GM18508 (cell line): ENCODE measurements at regions not wholly inside any gene's neighbourhood (a gene's known extent, or its start where the extent isn't known, plus 50 kb on each side); places are given as distances from the start of the nearest gene placed in this dataset.
"Not testable (repeated sequence)": the region's sequence is repeated elsewhere in the genome, so short reads cannot be mapped to it uniquely, and the experiment has no call there.

ENCODE experiments used
- ATAC-seq: cut with Tn5 transposase; IDR thresholded peaks from one replicate; pipeline ENCODE4 v1.9.1; 2021; ENCODE audit warnings: moderate number of reproducible peaks; ENCODE audit not compliant: insufficient read depth, unreplicated experiment

DNA sequence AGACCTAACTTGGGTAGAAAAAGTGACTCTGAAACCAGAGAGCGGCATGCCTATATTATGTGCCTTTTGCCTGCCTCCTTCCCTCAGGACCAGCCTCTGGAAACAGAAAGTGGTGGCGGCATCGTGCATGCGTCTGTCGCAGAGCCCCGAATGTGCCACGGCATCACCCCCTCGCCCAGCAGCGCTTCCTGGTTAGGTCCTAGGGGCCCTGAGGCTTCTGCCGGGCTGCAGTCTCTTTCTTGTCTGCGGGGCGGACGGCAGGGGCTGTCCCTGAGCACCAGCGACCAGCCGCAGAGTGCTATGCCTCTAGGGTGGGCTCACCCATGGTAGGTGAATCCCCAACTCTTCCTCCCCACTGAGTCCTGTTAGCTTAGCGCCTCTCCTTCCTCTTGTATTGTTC lies 68.7 kb downstream of the VSIG4 start:
- no peak for ATAC-seq

DNA sequence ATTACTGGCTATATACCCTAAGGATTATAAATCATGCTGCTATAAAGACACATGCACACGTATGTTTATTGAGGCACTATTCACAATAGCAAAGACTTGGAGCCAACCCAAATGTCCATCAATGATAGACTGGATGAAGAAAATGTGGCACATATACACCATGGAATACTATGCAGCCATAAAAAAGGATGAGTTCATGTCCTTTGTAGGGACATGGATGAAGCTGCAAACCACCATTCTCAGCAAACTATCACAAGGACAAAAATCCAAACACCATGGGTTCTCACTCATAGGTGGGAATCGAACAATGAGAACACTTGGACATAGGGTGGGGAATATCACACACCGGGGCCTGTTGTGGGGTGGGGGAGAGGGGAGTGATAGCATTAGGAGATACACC lies 72.7 kb downstream of the VSIG4 start:
- ATAC-seq: not testable (repeated sequence)

GRCh38 chrX:65961714-65962113 lies 78.2 kb downstream of the VSIG4 start:
- ATAC-seq: no peak

DNA sequence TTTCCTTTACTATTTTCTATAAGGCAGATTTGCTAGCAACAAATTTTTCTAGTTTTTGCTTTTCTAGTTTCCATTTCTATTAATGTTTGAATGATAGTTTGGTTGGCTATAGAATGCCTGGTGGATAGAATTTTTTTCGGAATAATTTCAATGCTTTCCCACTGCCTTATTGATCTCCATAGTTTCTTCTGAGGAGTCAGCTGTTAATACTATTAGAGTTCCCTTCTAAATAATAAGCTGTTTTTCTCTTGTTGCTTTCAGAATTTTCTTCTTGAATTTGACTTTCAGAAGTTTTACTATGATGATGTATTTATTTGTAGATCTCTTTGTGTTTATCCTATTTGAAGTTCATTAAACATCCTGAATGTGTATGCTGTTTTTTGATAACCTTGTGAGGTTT lies 91.8 kb downstream of the VSIG4 start:
- ATAC-seq: no peak

DNA sequence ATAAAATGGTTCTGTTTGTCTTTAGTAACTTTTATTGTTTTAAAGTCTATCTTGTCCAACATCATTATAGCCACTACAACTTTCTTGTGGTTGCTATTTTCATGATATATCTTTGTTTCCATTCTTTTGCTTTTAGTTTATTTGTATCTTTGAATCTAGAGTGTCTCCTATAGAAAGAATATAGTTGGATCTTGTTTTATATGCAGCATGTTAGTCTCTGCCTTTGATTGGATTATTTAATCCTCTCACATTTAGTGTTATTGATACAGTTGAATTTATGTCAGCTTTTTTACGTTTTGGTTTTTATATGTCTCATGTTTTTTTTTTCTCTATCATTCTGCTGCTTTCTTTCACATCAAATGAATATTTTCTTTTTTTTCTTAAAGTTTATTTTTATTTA lies 98.1 kb downstream of the VSIG4 start:
- no peak for ATAC-seq

GRCh38 chrX:65933085-65933589 lies 106.7 kb downstream of the VSIG4 start:
- no peak for ATAC-seq

DNA sequence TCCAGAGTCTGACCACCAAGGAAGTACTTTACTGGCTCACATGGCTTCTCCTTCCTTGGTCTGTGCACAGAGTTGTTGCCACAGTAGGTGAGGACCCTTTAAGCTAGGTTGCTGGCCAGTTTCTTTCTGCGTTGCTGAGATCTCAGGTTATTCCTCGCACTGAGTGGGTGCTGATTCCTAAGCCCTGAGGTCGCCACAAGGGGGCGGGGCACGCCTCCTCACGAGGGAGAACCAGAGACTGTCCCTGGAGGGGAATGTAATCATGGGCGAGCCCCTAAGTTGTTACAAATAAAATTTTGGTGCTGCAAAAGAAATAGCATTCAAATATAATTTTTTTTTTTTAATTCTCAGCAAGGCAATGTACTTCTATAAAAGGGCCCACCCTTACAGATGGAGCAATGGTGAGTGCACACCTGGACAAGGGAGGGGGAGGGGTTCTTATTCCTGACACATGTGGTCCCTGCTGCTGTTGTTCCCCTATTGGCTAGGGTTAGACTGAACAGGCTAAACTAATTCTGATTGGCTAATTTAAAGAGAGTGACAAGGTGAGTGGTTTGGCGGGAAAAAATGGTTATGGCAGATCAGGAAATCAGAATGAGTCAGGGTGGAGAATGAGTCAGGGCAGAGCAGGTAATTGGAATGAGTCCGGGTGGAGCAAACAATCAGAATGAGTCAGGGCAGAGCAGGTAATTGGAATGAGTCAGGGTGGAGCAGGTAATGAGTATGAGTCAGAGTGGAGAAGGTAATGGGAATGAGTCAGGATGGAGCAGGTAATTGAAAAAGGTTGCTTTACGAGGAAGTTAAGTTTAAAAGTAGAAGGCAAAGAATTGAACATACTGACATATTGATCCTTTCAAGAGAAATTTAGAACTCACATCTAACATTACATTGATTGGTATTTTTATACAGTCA lies 107.5 kb downstream of the VSIG4 start:
- no peak for ATAC-seq

DNA sequence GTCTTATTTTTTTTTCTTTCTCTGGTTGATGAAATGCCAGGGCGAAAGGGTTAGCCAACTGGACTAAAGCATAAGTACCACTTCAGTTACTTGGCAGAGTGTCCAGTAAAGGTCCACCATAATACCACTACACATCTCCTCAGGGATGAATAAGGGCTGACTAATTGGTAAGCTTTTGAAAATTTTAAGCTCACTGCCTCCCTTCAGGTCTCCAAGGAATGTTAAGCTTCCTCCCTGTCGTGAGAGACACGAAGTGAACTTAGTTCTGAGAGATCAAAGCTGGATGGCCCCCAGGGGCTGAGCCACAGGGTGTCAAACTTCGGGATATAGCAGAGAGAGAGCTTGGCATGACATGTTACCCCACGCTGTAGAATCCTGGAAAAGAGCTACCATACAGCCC lies 111.4 kb downstream of the VSIG4 start:
- no peak for ATAC-seq

DNA sequence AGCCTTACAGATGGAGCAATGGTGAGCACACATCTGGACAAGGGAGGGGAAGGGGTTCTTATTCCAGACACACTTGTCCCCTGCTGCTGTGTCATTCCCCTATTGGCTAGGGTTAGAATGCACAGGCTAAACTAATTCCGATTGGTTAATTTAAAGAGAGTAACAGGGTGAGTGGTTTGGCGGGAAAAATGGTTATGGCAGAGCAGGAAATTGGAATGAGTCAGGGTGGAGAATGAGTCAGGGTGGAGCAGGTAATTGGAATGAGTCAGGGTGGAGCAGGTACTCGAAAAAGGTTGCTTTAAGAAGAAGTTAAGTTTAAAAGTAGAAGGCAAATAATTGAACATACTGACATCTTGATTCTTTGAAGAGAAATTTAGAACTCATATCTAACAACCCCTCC lies 112.5 kb downstream of the VSIG4 start:
- not testable (repeated sequence) for ATAC-seq

DNA sequence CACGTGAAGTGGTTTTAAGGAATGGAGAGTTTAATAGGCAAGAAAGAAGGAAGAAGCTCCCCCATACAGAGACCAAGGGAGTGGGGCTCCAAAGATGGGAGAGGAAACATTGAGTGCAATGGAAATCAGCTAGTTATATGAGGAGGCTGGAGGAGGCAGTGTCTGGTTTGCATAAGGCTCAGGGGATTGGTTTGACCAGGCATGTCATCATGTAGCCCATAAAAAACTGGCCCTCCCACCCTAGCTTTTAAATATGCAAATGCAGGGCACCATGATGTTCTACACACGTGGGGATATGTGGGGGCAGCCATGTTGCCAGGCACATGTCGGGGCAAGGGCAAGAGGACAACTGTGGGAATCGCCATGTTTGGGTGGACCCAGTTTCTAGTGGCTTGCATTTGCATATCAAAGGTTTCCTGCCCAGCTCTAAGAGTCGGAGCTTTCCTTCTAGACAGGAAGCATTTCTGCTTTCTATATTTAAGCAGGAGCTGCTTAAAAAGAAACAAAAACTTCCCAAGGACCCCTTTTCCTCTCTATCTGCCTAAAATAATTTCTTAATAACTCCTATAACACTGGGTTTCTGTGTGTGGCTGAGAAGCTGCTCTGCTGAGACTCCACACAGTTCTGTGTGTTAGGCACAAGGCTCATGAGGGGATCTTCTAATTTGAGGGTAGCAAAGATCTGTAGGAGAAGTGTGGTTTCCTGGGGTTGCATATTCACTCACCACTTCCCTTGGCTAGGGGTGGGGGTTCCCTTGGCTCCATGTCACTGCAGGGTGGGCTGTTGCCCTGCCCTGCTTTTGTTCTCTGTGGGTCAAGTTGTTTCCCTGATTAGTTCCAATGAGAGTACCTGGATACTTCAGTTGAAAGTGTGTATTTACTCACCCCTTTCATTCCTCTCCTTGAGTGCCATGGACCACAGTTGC lies 113.5 kb downstream of the VSIG4 start:
- no peak for ATAC-seq

DNA sequence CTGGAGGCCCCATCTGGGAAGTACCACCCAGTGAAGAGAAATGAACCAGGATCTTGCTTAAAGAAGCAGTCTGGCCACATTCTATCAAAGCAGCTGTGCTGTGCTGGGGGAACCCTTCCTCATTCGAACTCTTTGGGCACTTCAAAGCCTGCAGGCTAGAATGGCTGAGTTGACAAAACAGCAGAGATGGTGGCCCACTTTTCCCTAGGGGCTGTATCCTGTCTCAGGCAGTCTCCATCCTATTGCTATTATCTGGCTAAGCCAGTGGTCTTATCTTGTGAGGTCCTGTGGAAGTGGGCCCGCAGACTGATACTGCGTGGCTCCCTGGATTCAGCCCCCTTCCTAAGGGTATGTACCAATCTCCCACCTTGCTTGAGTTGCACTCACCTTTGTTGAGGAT lies 114.3 kb downstream of the VSIG4 start:
- ATAC-seq: no peak

DNA sequence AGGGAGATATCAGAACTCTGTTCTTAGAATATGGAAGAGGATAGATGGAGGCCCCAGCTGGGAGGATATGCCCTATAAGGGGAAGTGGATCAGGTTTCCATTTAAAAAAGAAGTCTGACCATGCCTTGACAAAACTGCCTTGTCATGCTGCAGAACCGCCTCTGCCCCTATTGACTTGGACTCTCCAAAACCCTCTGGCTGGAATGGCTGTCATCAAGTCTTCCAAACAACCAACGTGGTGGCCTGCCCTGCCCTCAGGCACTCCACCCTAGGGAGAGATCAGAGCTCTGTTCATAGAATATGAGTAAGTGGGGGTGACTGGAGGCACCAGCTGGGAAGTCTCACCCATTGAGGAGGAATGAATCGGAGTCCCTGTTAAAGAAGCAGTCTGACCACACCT lies 114.9 kb downstream of the VSIG4 start:
- ATAC-seq: no peak

- no peak for ATAC-seq
These were observed 118.5 kb downstream of the VSIG4 start for GRCh38 chrX:65921363-65921762.

- ATAC-seq: no peak
These were observed 119.3 kb downstream of the VSIG4 start for GRCh38 chrX:65920620-65921019.

GRCh38 chrX:65910899-65911298 lies 129.0 kb downstream of the VSIG4 start:
- ATAC-seq: no peak

DNA sequence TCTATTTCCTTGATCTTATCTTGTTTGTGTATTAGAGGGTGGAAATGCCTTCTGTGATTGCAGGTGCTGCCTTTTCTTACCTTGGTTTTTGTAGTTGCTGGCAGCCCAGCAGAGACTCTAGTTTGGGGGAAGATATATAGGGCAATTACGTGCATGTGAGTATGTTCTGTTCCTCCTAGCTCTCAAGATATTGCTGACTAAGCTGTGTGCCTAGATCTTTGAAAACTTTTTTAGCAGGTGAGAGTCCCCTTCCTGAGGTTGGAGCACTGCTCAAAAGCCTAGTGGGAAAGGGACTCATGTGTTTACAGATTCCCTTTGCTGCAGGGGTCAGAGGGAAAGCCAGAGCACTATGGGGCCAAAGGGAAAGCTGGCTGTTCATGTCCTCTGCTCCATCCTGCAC lies 136.1 kb downstream of the VSIG4 start:
- ATAC-seq: no peak

DNA sequence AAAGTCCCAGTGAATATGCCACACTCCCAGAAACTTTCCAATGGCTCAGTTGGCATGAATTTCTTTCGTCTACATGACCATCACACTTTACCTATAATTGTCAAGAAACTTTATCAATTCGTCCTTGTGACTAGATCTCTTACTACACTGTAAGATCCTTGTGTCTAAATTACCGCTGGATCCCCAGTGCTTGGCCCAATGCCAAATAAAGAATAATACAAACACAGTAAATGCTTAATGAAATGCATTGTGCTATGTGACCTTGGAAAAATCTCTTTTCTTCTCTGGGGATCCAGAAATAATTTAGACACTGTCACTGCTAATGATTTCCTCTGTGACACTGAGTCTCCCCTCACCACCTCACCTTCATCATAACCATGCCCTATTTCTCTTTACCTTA lies 137.9 kb downstream of the VSIG4 start:
- ATAC-seq: no peak

DNA sequence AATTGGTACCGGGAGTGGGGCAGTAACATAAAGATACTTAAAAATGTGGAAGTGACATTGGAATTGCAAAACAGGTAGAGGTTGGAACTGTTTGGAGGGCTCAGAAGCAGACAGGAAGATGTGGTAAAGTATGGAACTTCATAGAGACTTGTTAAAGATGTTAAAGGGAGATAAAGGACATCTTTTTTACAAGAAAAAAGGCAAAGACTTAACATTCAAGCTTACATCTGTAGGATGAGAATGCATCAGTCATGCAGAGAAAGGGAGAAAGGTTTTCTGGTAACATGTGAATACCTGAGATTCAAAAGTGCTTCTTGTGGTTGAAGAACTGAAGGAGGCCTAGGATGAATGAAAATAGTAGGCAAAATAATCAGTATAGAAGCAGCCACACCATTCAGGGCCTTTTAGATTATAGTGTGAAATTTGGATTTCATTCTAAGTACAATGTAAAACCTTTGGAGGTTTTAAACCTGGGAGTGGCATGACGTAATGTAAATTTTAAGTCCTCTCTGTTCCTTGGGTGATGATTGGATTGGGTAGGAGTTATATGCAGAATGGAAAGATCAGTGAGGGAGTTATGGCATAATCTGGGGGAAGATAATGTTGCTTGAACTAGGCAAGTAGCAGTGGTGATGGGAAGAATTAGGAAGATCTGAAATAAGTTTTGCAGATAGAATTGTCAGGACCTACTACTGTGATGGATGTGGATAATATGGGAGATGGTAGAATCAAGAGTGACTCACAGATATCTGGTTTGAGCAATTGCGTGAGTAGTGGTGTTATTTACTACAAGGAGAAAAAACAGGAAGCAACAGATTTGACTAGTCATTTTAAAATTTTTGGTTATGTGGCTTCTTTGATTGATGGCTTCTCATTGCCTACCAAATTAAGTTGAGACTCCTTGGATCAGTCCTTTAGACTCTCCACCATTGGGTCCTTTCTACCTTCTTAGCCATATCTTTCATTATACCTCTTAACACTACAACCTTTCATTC lies 138.7 kb downstream of the VSIG4 start:
- ATAC-seq: no peak

- no peak for ATAC-seq
These were observed 145.7 kb downstream of the VSIG4 start for GRCh38 chrX:65894133-65894532.

- not testable (repeated sequence) for ATAC-seq
These were observed 148.1 kb downstream of the VSIG4 start for GRCh38 chrX:65891817-65892216.
